M059J (cell line): ENCODE measurements at regions not wholly inside any gene's neighbourhood (a gene's known extent, or its start where the extent isn't known, plus 50 kb on each side); places are given as distances from the start of the nearest gene placed in this dataset.

Experiments
- DNase-seq: peaks from one replicate; pipeline ENCODE4 v3.0.0-alpha.2; 2012; ENCODE audit warnings: low read depth

- DNase-seq, result peak; percentile 50
These were observed 249.7 kb upstream of the TET2 start for GRCh38 chr4:104896660-104897645.

- DNase-seq, result no peak
These were observed 246.8 kb upstream of the TET2 start for GRCh38 chr4:104899863-104900262.

GRCh38 chr4:104901438-104901837 is 245.2 kb upstream of the TET2 start:
- peak; percentile 50 for DNase-seq

GRCh38 chr4:104901961-104902605 is 244.6 kb upstream of the TET2 start:
- DNase-seq, result no peak

- no peak for DNase-seq
These were observed 241.6 kb upstream of the TET2 start for GRCh38 chr4:104905065-104905464.

- no peak for DNase-seq
These were observed 241.1 kb upstream of the TET2 start for GRCh38 chr4:104905546-104905945.

- no peak for DNase-seq
These were observed 240.4 kb upstream of the TET2 start for GRCh38 chr4:104906276-104906675.

- DNase-seq, result no peak
These were observed 239.5 kb upstream of the TET2 start for GRCh38 chr4:104907074-104907649.

GRCh38 chr4:104907991-104908390 is 238.7 kb upstream of the TET2 start:
- no peak for DNase-seq

- no peak for DNase-seq
These were observed 237.3 kb upstream of the TET2 start for GRCh38 chr4:104909376-104909775.

GRCh38 chr4:104912518-104912917 is 234.2 kb upstream of the TET2 start:
- DNase-seq, result no peak

GRCh38 chr4:104915373-104915772 is 231.3 kb upstream of the TET2 start:
- no peak for DNase-seq

- no peak for DNase-seq
These were observed 230.8 kb upstream of the TET2 start for GRCh38 chr4:104915864-104916263.

- no peak for DNase-seq
These were observed 227.3 kb upstream of the TET2 start for GRCh38 chr4:104919406-104919805.

GRCh38 chr4:104930298-104930697 is 216.4 kb upstream of the TET2 start:
- DNase-seq, result no peak

GRCh38 chr4:104930745-104931736 is 215.6 kb upstream of the TET2 start:
- DNase-seq, result peak; percentile 46

GRCh38 chr4:104938624-104939023 is 208.1 kb upstream of the TET2 start:
- no peak for DNase-seq

GRCh38 chr4:104940927-104941326 is 205.7 kb upstream of the TET2 start:
- DNase-seq, result no peak

- peak; percentile 19 for DNase-seq
These were observed 205.0 kb upstream of the TET2 start for GRCh38 chr4:104941661-104942062.

- no peak for DNase-seq
These were observed 203.5 kb upstream of the TET2 start for GRCh38 chr4:104942990-104943743.

- DNase-seq, result no peak
These were observed 202.1 kb upstream of the TET2 start for GRCh38 chr4:104944596-104944995.
